BJ (cell line): ENCODE measurements at regions not wholly inside any gene's neighbourhood (a gene's known extent, or its start where the extent isn't known, plus 50 kb on each side); places are given as distances from the start of the nearest gene placed in this dataset.
A peak's percentile ranks its signal among the peaks of the same experiment; 100 is the strongest.

Experiments used
- CTCF ChIA-PET: fragments of 350-600 bp; formaldehyde crosslinking; extraction: SDS; loops from one replicate; lab custom pipeline; 2021; ENCODE audit warnings: antibody characterized with exemption, inconsistent platforms; lab: Yijun Ruan, JAX
- POLR2A ChIA-PET: fragments of 300-600 bp; sonication (Branson Sonifier 250); formaldehyde crosslinking; extraction: SDS; loops from one replicate; lab custom pipeline; 2021; ENCODE audit warnings: antibody characterized with exemption; lab: Charles Lee
- DNase-seq: peaks from one replicate; pipeline ENCODE4 v3.0.0-alpha.2; 2011; ENCODE audit warnings: low read depth
- H3K27me3 ChIP-seq: 2 replicates; pipeline ENCODE4 v1.6.0; 2011; ENCODE audit warnings: low read length; ENCODE audit not compliant: control insufficient read depth, insufficient read depth
- H3K36me3 ChIP-seq: 2 replicates; pipeline ENCODE4 v1.5.1; 2011; ENCODE audit warnings: low read length; ENCODE audit not compliant: control insufficient read depth, insufficient read depth
- H3K4me3 ChIP-seq: 2 replicates; pipeline ENCODE4 v1.5.1; 2011; ENCODE audit warnings: low read depth, mild to moderate bottlenecking, control low read depth, low read length
- CTCF ChIP-seq: IDR thresholded peaks from 2 replicates; pipeline ENCODE4 v1.5.1; 2011; ENCODE audit warnings: low read depth, mild to moderate bottlenecking, control low read depth, inconsistent platforms, low read length, moderate library complexity; ENCODE audit not compliant: insufficient read depth

DNA sequence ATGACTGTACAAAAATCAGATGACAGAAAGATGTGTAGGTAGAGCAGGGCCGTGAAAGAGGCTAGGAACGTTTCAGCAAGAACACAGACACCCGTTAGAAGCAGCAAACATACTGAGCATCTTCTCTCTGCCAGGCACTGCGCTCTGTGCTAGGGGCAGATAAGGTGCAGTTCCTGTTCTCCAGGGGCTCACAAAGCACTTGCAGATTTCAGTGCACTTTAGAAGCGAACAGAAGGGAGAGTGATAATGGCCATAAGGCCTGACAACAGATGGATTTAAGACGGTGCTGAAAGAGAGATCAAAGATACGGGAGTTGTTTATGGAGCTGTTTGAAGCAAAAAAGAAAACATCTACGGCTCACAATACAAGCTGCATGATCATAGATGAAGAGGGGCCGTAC lies 200.3 kb upstream of the FOXD3 start:
- H3K4me3 ChIP-seq, result no peak overlapping the region
- no peaks in the 10 kb centered on the region for H3K36me3 ChIP-seq
- no peak for TF ChIP-seq CTCF
- 0 out of 2 replicates have a peak, but pooled peaks cover 1% of the 10 kb centered on the region for H3K27me3 ChIP-seq
- CTCF ChIA-PET, result no interaction called here
- POLR2A ChIA-PET, result no interaction called here
- no peak for DNase-seq

DNA sequence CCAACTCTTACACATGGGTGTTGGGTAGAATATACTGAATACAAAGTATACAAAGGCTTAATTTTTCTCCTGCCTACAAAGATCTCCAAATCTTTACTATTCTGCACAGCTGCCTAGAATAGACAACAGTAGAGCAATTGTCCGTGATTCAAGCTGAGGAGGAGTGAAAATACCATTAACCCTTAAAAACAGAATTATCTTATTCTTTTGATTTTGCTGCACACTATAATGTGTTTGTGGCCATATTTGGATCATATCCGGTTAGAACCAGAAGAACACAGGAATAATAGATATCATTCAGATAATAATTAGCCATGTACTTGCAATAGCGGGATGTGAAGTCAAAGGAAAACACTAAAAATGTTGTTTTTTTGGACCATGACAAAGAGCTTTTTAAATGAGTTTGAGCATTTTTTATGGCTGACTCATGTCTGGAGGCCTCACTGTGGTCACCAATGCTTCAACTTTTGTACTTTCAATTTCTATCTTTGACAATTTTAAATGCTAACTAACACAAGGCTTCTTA lies 197.6 kb upstream of the FOXD3 start:
- no peak for TF ChIP-seq CTCF
- H3K36me3 ChIP-seq, result no peaks in the 10 kb centered on the region
- DNase-seq, result peak; percentile 52
- CTCF ChIA-PET, result no interaction called here
- H3K4me3 ChIP-seq, result no peak overlapping the region
- 0 out of 2 replicates have a peak, but pooled peaks cover 1% of the 10 kb centered on the region for H3K27me3 ChIP-seq
- POLR2A ChIA-PET, result no interaction called here

GRCh38 chr1:63126104-63126503 lies 196.3 kb upstream of the FOXD3 start:
- 0 out of 2 replicates have a peak, but pooled peaks cover 1% of the 10 kb centered on the region for H3K27me3 ChIP-seq
- no peak for TF ChIP-seq CTCF
- ChIA-PET CTCF (no interaction called here), POLR2A (no interaction called here)
- H3K36me3 ChIP-seq, result no peaks in the 10 kb centered on the region
- H3K4me3 ChIP-seq, result no peak overlapping the region
- DNase-seq, result no peak

DNA sequence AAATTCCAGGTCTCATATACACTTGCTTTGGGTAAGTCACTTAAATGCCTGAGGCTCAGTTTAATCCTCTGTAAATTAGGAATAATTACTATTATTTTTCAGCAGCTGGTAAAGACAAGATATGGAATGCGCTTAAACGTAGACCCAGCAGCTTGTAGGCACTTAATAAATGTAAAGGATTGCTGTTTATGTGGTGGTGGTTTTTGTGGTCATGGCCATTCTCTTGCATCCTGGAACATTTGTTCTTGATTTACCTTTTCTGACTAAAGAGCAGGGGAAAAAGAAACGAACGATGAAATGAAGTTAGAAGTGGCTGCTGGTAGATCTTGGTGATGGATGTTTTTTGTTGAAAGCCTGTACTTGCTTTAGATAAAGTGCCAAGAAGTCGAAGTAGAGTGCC lies 195.0 kb upstream of the FOXD3 start:
- H3K4me3 ChIP-seq, result no peak overlapping the region
- H3K27me3 ChIP-seq, result 0 out of 2 replicates have a peak, but pooled peaks cover 1% of the 10 kb centered on the region
- CTCF ChIA-PET, result no interaction called here
- no peak for DNase-seq
- no peak for TF ChIP-seq CTCF
- POLR2A ChIA-PET, result no interaction called here
- H3K36me3 ChIP-seq, result no peaks in the 10 kb centered on the region

GRCh38 chr1:63128556-63128955 lies 193.8 kb upstream of the FOXD3 start:
- H3K27me3 ChIP-seq, result 0 out of 2 replicates have a peak, but pooled peaks cover 1% of the 10 kb centered on the region
- no peak for DNase-seq
- ChIA-PET CTCF (no interaction called here), POLR2A (no interaction called here)
- no peak for TF ChIP-seq CTCF
- H3K36me3 ChIP-seq, result no peaks in the 10 kb centered on the region
- no peak overlapping the region for H3K4me3 ChIP-seq
